Lower leg skin (tissue), 4 donors: ENCODE measurements at regions not wholly inside any gene's neighbourhood (a gene's known extent, or its start where the extent isn't known, plus 50 kb on each side); places are given as distances from the start of the nearest gene placed in this dataset.

Experiments used
- DNase-seq, 2 donors: peaks; one replicate each; pipeline ENCODE4 v3.0.0-alpha.2; 2019; ENCODE audit warnings: low spot score in 2 of 2
- H3K4me3 ChIP-seq: fragments of 200-600 bp; sonication (generic); 2 replicates; pipeline ENCODE4 v1.5.1; 2017; ENCODE audit warnings: mild to moderate bottlenecking, low read depth; ENCODE audit not compliant: poor library complexity, severe bottlenecking
- POLR2A ChIP-seq, 2 donors: fragments of 450-650 bp; IDR thresholded peaks; one replicate each; pipeline ENCODE4 v1.6.1; 2016 to 2017; ENCODE audit warnings: antibody characterized with exemption in 2 of 2, mild to moderate bottlenecking in 1 of 2, moderate library complexity in 1 of 2
- WGBS, 2 donors: methylation state at CpG; one replicate each; pipeline ENCODE4 v1.1.5; 2018; 5-methylcytosine and 5-hydroxymethylcytosine counted together
- intact Hi-C: fragments of 100-400 bp; cut with DNase I; formaldehyde crosslinking; loops from one replicate; pipeline ENCODE4 v1.15.0; 2023; ENCODE audit warnings: low total_unique reads
- TF ChIP-seq, protein P1 (sequence below), 3 donors: fragments of 450-650 bp; IDR thresholded peaks; one replicate each; pipeline ENCODE4 v1.5.1; 2016; ENCODE audit warnings: antibody characterized with exemption in 3 of 3, mild to moderate bottlenecking in 3 of 3, moderate library complexity in 2 of 3

DNA sequence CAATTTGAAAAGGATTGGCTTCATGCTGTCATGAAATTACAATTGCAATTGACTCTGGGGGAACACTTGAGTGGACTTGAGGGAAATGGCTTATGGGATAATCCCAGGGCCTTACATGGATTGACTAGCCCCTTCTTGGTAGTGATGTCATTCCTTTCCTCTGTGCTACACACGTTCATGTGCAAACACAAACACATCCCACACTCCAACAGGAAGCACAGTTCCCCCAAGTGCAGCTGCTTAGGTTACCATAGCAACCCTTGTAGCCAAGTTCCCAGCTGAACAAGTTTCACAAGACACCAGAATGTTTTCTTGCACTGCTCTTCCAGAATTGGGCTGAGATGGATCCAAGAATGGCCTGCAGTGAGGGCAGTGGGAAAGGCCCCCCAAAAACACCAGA is 217.0 kb downstream of the ZNF621 start:
- H3K4me3 ChIP-seq, result no peak overlapping the region
- 0 to 15% methylated on average over 1 of the region's 1 CpG for WGBS, 2 donors
- DNase-seq, result no peak
- intact Hi-C loops, result no loop called here
- TF ChIP-seq, protein P1, sequence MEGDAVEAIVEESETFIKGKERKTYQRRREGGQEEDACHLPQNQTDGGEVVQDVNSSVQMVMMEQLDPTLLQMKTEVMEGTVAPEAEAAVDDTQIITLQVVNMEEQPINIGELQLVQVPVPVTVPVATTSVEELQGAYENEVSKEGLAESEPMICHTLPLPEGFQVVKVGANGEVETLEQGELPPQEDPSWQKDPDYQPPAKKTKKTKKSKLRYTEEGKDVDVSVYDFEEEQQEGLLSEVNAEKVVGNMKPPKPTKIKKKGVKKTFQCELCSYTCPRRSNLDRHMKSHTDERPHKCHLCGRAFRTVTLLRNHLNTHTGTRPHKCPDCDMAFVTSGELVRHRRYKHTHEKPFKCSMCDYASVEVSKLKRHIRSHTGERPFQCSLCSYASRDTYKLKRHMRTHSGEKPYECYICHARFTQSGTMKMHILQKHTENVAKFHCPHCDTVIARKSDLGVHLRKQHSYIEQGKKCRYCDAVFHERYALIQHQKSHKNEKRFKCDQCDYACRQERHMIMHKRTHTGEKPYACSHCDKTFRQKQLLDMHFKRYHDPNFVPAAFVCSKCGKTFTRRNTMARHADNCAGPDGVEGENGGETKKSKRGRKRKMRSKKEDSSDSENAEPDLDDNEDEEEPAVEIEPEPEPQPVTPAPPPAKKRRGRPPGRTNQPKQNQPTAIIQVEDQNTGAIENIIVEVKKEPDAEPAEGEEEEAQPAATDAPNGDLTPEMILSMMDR (IDR thresholded peaks at IDR 0.05), result no peak
- TF ChIP-seq POLR2A (IDR thresholded peaks at IDR 0.05), result no peak

DNA sequence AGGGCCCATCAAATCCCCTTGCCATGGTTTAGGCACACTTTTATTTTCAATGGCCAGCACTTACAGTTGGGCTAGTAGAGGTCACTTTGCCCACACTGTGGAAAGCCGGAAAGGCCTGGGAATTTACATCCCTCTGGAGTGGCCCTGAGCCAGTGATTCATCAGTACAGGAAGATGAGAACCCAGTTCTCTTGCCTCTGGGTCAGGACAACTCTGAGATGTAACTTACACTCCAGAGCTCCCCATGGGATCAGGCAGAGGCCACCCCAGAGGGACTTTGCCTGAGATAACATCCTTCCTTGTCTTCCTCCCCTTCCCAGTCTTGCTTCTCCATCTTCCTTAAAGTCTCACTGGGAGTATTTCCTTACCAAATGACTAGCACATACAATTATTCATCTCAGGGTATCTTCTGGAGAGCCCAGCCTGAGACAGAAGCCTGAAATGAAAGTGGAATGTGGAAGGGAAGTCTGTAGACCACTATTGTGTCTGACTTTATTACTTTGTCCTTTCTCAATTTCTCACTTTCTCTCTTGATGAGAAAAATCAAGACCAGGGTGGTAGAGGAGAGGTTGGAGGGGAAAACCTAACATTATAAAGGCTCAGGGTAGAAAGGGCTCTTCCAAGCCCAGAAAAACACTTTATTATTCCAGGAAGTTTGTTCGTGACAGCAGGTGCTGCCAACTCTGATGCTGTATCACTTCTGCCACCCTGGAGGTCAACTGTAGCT is 220.8 kb downstream of the ZNF621 start:
- H3K4me3 ChIP-seq, result no peak overlapping the region

DNA sequence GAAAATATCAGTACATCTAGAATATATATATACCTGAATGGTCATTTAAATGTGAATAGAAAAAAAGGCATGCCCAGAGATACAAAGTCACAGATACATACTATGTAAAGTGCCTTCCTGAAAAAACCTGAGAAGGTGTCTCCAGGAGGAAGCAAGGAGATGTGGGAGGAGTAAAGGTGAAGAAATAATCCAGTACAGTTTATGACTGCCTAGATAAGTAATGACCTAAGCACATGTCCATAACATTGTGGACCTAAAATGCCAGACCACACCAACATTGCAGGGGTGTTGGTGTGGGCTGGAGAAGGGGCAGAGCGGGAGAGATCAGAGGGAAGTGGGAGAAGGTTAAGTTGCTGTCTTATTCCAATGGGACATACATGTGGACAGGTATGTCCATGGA is 226.9 kb downstream of the ZNF621 start:
- WGBS, 2 donors, result 100% methylated on average over 1 of the region's 1 CpG
- intact Hi-C loops, result no loop called here
- no peak overlapping the region for H3K4me3 ChIP-seq
- no peak for TF ChIP-seq POLR2A (IDR thresholded peaks at IDR 0.05)
- TF ChIP-seq, protein P1 (IDR thresholded peaks at IDR 0.05), result no peak
- DNase-seq, result no peak

More for the DNA sequence above, 220.8 kb downstream of the ZNF621 start:
- no peak for DNase-seq
- WGBS, 2 donors, result 78 to 81% methylated on average over 2 of the region's 2 CpGs
- intact Hi-C loops, result no loop called here
- no peak for TF ChIP-seq POLR2A (IDR thresholded peaks at IDR 0.05)
- TF ChIP-seq, protein P1 (IDR thresholded peaks at IDR 0.05), result no peak

DNA sequence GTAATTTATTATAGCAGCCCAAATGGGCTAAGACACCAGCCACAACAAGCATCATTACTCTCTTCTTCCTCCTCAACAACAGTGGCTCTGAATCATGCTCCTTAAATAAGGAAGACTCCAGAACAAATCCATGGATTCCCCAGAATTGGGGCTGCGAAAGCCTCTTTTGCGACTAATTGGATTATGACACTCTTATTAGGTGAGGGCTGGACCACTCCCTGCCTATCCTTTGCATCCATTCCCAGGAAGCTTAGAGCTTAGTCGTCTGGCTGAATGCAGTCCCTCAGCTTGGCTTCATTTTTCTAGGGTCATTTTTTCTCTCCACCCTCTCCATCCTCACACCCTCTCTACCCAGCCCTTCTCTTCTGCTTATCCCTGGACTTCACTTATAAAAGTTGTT is 227.7 kb downstream of the ZNF621 start:
- no peak overlapping the region for H3K4me3 ChIP-seq
- TF ChIP-seq, protein P1 (IDR thresholded peaks at IDR 0.05), result no peak
- no peak for TF ChIP-seq POLR2A (IDR thresholded peaks at IDR 0.05)
- intact Hi-C loops, result no loop called here
- WGBS, 2 donors, result 89 to 93% methylated on average over 3 of the region's 3 CpGs
- DNase-seq, result no peak

DNA sequence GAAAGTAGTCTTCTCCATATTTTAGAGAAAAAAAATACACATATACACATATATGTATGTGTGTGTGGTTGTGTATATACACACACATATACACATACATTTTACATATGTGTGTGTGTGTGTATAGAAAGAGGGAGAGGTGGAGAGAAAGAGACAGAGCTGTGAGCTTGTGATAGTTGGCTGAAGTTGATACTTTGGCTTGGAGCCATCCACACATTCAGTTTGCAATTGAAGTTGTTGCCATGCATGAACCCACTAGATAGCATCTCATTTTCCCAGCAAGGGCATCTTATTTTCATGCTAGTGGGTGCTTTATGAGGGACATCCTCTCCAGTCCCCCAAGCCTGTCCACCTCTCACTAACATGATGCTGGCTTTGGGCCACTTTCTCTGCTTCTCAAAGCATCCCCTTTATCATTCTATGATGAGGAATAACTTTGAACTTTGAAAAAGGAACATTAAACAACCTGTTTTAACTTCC is 228.6 kb downstream of the ZNF621 start:
- intact Hi-C loops, result no loop called here
- DNase-seq, result no peak
- TF ChIP-seq, protein P1 (IDR thresholded peaks at IDR 0.05), result no peak
- no peak for TF ChIP-seq POLR2A (IDR thresholded peaks at IDR 0.05)
- no peak overlapping the region for H3K4me3 ChIP-seq

DNA sequence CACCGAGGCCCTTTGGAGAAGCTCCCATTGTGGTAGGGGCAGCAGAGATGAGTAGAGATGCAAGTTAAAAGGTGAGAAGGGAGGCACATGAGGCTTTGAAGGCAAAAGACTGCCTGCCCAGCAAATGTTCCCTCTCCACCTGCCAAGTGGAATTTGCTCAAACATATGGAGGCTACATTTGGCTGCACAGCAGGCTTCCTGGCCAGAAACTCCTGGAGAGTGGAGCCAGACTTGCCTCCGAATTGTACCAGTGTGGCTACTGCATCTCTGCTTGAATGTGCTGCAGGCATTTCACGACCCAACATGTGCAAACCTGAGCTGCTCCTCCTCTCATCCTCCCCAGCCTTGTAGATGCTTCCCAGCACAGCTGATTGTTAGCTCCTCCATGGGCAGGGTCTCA is 229.2 kb downstream of the ZNF621 start:
- 29 to 36% methylated on average over 3 of the region's 3 CpGs for WGBS, 2 donors
- TF ChIP-seq, protein P1 (IDR thresholded peaks at IDR 0.05), result no peak
- no peak for TF ChIP-seq POLR2A (IDR thresholded peaks at IDR 0.05)
- intact Hi-C loops, result no loop called here
- DNase-seq, result no peak
- no peak overlapping the region for H3K4me3 ChIP-seq
